Hematopoietic multipotent progenitor cell (in vitro differentiated cells): ENCODE measurements at regions not wholly inside any gene's neighbourhood (a gene's known extent, or its start where the extent isn't known, plus 50 kb on each side); places are given as distances from the start of the nearest gene placed in this dataset.

ENCODE experiments used
- DNase-seq, 3 donors: peaks; one replicate each; pipeline ENCODE4 v3.0.0-alpha.2; 2011 to 2015; ENCODE audit warnings: low read depth in 2 of 3, low spot score in 2 of 3

DNA sequence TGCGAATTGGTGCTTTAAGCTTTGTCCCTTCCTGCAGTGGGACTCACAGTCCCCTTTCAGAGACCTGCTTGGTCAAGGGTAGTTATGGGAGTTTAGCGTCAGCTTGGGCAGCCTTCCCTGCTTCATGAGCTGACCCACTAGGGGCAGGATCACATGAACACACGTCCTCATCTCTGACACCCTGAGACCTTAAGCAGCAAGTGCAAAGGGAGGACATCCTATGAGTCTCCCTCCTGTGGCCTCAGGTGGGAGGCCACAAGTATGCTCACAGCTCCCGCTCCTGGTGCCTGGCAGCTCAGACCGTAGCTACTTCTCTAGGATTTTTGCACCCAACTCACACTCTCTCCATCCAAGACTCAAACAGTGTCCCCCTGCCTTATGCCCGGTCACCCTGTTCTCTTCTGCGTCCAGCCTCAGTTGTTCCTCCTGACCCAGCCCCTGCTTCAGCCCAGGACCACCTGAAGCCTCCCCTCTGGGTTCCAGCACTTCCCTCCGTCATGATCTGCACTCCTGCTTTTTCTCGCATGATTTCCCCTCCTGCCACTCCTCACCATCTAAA is 136.6 kb upstream of the FAM20C start:
- no peak for DNase-seq

DNA sequence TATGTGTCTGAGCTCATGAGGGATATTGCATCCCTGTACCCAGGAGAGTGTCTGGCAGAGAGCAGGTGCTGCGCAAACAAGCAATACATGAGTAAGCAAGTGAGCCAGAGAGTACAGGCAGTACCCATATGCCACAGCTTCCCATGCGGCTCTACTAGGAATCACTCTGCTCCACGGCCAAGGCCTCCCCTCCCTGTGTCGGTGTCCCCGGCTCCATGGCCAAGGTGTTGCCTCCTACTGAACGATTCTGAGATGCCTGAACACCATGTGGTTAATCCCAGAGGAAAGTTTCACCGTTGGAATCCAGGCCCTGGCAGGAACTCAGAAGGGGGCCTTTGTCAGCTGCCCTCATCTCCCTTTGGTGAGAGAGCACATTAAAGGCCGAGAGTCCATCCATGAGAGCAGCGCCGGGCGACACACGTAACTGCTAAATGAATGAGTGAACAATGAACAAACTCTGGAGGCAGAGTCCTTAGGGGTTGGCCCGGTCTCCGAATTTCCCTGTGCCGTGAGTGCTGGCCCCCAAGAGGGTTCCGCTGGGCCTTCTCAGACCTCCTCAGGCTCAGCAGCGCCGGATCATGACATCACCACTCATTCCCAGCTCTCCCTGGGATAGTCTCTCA is 136.0 kb upstream of the FAM20C start:
- no peak for DNase-seq

DNA sequence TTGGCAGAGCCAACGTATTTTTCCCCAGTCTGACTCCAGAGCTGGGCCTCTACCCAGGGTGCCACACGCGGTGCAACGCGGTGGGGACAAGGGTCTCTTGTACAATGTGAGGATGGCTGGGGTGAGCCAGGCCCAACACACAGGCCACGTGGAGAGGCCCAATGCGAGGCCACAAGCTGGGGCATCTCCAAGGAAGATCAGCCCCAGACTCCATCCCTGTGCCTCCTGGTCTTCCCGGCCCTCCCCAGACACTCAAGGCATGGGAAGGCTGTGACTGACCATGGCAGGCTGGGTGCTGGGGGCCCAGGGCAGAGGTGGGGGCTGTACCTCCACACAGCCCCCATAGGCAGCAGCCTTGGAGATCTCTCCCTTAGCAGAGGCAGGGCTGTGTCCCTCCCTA is 135.3 kb upstream of the FAM20C start:
- DNase-seq: no peak

DNA sequence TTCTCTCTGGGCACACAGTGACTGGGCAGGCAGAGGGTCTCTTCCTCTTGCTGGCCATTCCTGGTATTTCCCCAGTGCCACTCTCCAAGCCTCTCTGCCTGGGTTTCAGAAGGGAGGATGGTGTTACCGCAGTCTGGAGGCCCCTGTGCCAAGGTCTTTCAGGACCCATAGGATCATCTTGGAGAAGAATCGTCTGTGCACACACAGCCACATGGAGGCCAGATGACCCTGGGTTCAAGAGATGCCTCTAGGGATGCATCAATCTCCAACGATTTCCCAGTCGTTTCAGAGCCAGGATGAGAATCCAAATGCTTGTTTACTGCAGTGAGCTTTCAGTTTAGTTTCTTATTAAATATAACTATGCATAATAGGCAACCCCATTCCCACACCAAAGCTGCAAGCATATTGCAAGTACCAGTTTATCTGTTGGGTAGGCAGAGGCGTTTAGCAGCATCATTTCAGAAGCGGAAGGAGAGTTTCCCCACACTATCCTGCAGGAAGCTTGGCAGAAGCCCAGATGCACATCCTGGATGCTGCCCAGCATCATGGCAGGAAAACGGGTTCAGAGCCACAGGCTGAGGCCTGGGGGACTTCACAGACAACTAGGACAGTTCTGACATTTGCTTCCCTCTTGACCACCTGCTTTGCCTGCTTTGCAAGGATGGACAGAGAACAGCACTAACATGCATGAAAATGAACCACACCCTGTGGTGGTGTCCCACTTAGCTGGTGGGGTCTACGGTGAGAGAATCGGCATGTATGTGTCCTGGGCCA is 134.7 kb upstream of the FAM20C start:
- DNase-seq: no peak

DNA sequence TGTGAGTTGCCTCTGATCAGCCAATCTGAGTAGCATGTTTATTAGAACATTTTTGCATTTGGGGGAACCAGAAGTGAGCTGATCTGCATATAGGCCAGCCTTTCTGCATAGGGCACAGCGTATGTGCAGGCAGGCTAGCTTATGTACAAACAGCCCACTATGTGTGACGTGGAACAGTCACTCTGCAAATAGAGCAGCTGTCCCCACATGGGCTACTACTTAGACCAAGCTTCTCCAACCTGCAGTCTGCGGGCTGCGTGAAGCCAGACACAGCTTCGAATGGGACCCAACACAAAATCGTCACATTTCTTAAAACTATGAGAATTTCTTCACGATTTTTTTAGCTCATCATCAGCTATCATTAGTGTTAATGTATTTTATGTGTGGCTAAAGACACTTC is 134.1 kb upstream of the FAM20C start:
- DNase-seq: no peak

DNA sequence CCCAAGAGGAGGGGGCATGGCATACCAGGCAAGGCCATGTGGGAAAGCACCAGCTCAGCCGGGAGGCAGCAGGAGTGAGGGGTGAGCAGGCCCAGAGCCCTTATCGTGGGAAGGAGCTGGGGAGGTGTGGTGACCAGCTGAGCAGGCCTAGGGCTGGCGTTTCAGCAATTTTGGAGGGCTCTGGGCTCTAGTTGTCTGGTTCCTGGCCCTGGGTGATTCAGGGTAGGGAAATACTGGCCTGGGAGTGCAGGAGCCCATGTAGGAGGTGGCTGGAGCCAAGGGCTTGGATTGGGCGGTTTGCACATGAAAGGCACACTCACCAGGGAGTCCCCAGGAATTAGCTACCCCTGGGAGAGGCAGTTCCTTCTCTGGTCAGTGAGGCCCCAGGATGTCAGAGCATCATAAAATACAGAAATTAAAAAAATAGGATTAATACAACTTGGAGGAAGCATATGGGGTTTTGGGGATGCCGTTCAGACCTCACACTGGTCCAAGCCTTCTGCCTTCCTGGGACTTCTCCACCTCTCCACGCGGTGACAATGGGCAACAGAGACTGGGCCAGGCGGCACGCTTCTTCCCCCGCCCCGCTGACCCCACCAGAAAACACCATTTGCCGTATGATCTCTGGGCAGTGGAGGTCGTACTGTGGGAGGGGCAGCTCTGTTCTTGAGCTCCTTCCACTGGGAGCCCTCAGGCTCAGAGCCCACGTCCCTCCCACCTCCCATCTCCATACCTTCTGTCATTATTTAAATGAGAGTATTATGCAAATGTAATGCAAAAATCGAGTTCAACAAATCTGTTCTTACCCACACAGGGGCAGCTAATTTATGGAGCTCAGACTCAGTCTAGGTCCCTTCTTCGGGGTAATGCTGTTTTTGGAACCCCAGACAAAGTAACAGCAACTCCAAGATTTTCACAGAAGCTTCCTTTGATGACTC is 133.0 kb upstream of the FAM20C start:
- no peak for DNase-seq

DNA sequence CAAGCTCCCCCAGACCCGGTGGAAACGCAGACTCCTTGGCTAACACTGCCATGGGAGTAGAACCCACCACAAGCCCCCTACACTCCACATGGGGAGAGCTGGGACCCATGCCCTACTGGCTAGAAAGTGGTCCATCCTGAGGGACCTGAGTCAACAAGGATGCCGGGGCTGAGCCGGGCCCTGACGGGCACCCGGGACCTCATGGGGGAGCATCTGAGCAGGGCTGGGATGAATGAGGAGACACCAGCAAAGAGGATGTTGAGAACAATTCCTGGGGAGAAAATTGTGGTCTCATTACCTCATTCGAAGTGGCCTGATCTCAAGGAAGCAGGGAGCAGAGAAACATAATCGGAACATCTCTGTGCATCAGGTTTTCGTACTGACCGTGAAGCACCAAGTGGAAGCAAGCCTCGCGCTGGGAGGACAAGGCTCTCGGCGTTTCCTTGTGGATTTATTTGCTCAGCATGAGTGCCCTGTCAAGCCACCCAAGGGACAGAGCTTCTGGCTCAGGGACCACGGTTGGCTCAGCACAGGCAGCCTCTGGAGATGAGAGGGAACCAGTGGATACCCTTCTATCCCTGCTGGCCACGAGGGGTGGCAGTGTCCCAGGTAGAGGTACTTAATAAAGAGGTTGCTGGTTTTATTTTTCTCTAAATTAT is 132.2 kb upstream of the FAM20C start:
- no peak for DNase-seq

DNA sequence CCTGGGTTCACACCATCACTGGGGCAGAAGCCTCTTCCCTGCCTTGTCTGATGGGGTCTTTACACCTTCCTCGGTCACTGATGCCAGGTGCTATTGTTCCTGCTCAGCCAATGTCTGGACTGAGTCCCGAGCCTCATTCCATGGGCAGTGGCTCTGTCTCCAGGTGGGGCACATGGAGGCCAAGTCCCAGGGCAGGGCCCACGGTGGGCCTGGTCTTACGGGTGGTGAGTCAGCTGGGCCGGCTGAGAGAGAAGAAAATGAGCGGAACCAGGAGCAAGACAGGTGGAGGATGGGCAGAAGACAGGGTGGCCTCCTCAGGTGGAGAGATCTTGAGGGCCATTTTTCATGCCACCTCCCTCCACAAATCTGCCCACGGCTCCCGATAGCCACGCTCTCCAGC is 131.7 kb upstream of the FAM20C start:
- DNase-seq: no peak

DNA sequence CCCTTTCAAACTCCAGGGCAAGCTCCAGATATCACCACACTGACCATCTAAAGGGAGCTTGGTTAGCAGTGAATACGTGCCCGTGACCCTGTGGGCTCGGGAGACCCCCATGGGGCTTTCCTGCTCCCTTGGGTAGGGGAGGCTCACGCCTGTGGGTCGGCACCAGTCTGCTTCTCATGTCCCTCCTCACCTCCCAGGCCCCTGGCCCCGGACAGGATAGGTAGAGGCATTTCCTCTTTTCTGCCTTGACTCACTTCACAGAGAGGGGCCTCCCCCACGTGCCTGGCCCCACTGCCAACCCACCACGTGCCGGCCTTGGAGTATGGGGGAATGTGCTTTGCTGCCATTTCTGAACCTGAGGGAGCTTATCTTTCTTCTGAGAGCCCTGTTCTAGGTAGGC is 131.3 kb upstream of the FAM20C start:
- DNase-seq: peak in 1 of 3 donors; percentile 29

DNA sequence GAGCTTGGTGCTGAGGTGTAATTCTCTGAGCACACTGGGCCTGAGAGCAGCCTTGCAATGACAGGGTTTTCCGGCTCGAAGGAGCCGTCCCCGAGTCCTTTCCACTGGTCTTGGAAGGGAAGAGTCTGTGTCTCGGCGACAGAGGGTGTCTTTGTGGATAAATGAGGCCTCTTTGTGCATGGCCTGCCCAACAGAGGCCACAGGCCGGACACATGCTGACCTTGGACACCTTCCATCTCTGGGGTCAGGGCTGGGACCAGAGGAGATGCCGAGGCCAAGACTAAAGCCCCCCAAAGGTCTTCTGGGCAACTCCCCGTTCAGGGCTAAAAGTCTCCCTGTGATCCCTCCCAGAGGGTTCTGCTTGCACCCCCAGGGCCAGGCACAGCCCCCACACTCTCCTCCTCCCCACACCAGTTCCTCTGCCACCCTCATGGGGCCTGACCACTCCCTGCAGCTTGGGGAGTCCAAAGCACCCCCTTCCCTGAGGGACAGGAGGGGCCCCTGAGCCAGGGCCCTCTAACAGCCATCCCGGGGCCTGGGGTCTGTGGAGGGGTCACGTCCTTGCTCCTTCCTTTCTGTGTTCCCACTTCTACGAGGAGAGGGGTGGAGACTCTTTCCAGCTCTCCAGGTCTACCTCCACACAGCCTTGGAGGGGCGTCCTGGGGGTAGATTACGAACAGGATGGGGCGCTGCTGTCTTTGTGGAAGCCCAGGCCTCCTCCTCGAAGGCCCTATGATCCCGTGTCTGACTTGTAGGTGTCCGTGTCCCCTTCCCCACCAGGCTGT is 130.6 kb upstream of the FAM20C start:
- no peak for DNase-seq

DNA sequence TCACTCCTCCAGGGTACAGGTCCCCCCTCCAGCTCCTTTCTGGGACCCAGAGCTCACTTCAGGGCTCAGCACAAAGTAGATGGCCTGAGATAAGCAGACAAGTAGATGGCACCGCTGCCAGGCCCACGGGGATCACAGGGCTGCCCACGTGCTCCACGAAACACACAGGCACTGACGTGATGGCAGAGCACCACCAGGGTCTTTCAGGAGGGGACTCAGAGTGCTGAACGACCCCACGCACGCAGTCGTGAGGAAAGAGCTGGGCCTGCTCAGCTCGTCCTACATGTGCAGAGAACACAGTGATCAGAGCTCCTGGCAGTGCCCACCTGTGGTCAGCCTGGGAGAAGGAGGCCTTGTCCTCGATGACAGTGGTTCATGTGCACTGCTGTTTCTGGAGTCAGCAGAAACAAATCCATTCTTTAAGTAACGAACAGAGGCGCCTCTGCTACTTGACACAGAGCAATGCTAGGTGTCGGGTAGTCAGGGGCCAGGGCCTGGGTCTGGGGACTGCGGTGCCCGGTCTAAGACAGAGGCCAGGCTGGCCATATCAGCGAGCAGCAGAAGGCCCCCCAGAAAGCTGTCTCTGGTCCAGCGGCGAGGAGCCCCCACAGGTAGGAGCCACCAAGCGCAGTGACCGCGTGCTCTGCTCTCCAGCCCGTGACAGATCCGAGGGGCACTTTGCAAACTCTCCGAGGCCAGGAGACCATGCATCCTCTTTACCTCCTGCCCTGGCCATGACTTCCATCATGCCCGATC is 129.8 kb upstream of the FAM20C start:
- DNase-seq: no peak

DNA sequence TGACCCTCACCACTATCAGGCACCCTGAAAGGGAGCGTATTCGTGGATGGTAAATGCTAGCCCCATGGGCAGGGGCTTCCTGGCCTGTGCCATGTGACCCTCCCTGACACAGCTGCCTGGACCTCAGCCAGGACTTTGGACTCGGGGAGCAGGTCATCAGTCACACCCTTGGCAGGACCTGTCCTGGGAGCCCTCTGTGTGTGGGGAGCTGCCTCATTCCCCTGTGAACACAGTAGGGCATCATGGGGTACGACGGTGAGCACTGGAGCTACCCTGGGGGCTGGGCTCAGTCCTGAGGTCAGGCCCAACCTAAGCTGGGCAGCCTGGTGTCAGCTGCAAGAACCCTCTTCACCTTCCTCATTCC is 129.3 kb upstream of the FAM20C start:
- no peak for DNase-seq

DNA sequence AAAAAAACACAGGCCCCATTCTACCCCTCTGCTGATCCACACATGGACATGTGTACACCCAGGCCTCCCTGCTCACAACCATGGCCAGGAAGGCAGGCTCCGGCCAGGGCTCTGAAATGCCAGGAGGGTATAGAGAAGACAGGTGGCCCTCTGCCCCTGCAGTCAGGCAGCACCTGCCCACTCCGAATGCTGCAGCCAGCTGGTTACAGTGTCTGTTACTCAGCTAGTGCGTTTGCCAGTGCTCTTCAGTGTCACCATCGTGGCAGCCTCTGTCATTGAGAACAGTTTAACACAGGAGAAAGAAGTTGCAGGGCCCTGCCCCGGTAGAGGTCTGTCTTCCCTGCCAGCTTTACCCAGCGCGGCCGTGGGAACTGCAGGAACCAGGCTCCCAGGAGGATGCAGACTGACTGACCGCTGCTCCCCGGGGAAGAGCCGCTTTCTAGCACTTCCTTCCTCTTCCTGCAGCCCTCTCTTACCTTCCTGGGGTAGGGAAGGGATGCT is 128.8 kb upstream of the FAM20C start:
- DNase-seq: no peak

DNA sequence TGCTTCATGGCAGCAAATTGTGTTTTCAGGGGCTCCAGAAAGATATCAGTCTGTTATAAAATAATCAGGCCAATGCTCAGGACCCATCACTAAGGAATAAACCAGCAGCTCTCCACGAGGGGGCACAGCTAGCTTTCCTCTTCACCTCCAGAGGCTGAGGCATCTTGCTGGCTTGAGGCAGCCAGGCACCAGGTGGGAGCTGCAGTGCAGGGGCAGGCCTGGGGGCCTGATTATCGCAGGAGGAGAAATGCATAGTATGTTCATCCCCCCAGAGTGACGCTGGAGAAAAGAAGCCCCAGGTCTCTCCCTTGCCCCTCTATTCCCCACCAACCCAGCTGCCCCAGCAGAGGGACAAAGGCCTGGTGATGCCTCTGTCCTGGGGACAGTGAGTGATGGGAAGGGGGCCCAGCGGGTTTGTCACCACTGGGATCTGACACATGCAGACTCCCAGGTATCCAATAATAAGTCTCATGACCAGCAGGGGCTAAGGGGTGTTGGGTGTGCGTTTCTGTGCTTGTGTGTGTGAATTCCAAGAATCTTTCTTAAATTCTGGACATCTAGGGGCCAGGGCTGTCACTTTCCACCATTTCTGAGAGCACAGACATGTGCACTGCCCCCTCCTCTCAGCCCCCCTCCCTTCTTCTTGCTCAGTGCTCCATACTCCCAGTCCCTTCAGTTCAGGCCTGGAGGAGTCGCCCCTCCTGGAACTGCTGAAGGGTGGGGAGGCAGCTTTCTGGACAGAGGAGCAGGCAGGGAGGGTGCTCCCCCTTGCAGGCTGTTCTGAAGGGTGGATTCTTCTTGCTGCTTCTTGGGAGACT is 128.1 kb upstream of the FAM20C start:
- peak in 2 of 3 donors; percentile 35 to 64 for DNase-seq

DNA sequence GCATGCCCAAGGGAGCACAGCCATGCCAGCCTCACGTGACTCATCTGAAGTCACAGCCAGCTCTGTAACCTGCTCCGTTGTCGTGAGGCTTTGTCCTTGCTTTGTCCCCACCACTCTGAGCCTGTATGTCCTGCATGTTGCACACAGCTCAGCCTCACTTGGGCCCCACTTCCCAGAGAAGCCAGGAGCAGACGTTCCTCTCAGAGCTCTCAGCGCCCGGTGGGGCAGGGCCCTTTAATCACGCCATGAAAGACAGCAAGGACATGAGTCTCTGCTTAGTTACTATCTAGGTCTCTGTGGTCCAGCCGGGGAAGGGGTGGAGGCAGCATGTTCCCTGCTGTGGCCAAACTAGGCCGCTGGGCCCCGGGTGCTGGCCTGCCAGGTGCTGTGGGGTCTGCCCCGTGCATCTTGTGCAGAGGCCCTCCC is 127.4 kb upstream of the FAM20C start:
- no peak for DNase-seq

DNA sequence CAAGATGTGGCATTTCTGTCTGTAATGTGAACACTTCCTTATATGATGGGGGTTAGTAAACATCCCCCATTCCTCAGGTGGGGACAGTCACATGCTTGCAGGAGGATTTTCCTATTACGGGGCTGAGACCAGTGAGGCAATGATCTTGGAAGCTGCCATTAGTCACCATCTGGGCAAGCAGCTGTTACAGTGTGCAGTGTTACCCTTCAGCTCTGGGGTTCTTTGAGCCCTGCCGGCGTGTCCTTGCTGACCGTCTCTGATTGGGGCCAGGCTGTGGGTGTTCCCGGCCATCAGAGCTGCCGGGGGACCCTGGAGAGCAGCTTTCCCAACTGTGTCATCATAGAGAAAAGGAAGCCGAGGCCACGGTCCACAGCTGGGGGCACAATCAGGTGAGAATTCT is 126.8 kb upstream of the FAM20C start:
- DNase-seq: no peak

DNA sequence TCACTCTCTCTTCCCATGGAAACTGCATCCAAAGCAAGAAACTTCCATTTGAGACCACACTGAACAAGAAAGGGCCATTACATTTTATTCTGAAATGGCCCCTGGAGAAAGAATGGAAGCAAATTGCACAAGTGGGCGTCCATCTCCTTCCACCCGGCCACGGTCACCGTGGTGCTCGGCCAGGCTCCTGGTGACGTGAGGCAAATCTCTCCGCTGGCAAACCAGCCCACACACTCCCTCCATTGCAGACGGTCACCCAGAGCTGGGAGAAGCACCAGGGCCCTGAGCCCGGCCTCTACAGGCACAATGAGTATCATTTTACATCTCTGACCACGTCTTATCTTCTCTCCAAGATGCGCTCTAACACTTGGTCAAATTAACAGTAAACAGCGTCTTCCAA is 126.1 kb upstream of the FAM20C start:
- no peak for DNase-seq

DNA sequence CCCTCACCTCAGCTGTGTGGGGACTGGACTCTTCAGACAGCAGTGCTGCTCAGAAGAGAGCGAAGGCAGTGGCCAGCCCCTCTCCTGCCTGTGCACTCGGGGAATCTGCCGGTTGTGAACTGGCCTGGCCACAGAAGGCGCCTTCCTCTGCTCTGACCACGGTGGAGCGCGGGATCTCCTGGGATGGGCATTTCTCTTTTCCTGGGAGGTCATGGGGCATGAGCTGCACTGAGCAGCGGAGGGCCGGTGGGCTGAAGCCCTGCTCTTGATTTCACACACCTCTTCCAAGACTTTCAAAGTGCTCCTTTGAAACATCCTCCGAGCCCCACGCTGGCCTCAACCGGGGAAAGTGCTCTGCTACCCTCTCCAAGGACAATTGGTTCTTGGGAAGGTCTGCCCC is 125.6 kb upstream of the FAM20C start:
- no peak for DNase-seq
